ENCODE measurements at regions not wholly inside any gene's neighbourhood (a gene's known extent, or its start where the extent isn't known, plus 50 kb on each side); places are given as distances from the start of the nearest gene placed in this dataset.

- no peak overlapping the region for H3K4me3 ChIP-seq (ENCODE audit: control insufficient read depth in 2 of 3, extremely low read depth in 1 of 3, insufficient read depth in 2 of 3, low read depth in 1 of 3, low read length in 3 of 3)
- no peaks in the 10 kb centered on the region for H3K9me1 ChIP-seq (ENCODE audit: control insufficient read depth, extremely low read depth, insufficient read depth, low read length)
- H3K9me3 ChIP-seq (ENCODE audit: control insufficient read depth, low read depth, low read length): no peaks in the 10 kb centered on the region
- no peak overlapping the region for H3K27ac ChIP-seq (ENCODE audit: control insufficient read depth, insufficient read depth, low read length)
- H3K36me3 ChIP-seq (ENCODE audit: control insufficient read depth in 2 of 2, extremely low read depth in 1 of 2, insufficient read depth in 2 of 2, low read length in 2 of 2): no peaks in the 10 kb centered on the region
- no peaks in the 10 kb centered on the region for H4K20me1 ChIP-seq (ENCODE audit: control insufficient read depth, extremely low read depth, insufficient read depth, low read length)
- H3K79me2 ChIP-seq (ENCODE audit: control insufficient read depth, insufficient read depth, low read length): no peaks in the 10 kb centered on the region
- dilution Hi-C loops (cut with MboI; ENCODE audit: extremely low pct_ligation_motif_present, low sequenced_read_pairs): no loop called here
- H3K4me2 ChIP-seq (ENCODE audit: control insufficient read depth, extremely low read depth, insufficient read depth, low read depth, low read length): no peak overlapping the region
- H3K27me3 ChIP-seq (ENCODE audit: control insufficient read depth, extremely low read depth, insufficient read depth, low read length): no peaks in the 10 kb centered on the region
- no peak for FAIRE-seq
- H3K9ac ChIP-seq (ENCODE audit: control insufficient read depth, extremely low read depth, insufficient read depth, low read length): no peak overlapping the region
- H2AFZ ChIP-seq (ENCODE audit: control insufficient read depth, low read length): no peak overlapping the region
- DNase-seq (ENCODE audit: low read depth, low spot score): no peak
- H3K4me1 ChIP-seq (ENCODE audit: control insufficient read depth, extremely low read depth, insufficient read depth, low read length): no peaks in the 10 kb centered on the region
- TF ChIP-seq CTCF (optimal IDR thresholded peaks at IDR 0.05 in 1 of 3, IDR thresholded peaks at IDR 0.05 in 1 of 3, conservative IDR thresholded peaks at IDR 0.05 in 1 of 3; ENCODE audit: extremely low read depth in 1 of 3, insufficient read depth in 2 of 3, low read length in 3 of 3) (no peak), EZH2 (IDR thresholded peaks at IDR 0.05; ENCODE audit: low read length) (no peak)
Measured at GRCh38 chr6:165008971-165009370, 300.4 kb downstream of the C6orf118 start.

- no peak overlapping the region for H3K27ac ChIP-seq (ENCODE audit: control insufficient read depth, insufficient read depth, low read length)
- H3K9me3 ChIP-seq (ENCODE audit: control insufficient read depth, low read depth, low read length): peaks cover 2% of the 10 kb centered on the region
- FAIRE-seq (no peak), DNase-seq (ENCODE audit: low read depth, low spot score) (no peak)
- no peak overlapping the region for H3K4me2 ChIP-seq (ENCODE audit: control insufficient read depth, extremely low read depth, insufficient read depth, low read depth, low read length)
- H3K4me3 ChIP-seq (ENCODE audit: control insufficient read depth in 2 of 3, extremely low read depth in 1 of 3, insufficient read depth in 2 of 3, low read depth in 1 of 3, low read length in 3 of 3): no peak overlapping the region
- no peaks in the 10 kb centered on the region for H3K9me1 ChIP-seq (ENCODE audit: control insufficient read depth, extremely low read depth, insufficient read depth, low read length)
- no peak overlapping the region for H2AFZ ChIP-seq (ENCODE audit: control insufficient read depth, low read length)
- H4K20me1 ChIP-seq (ENCODE audit: control insufficient read depth, extremely low read depth, insufficient read depth, low read length): no peaks in the 10 kb centered on the region
- H3K27me3 ChIP-seq (ENCODE audit: control insufficient read depth, extremely low read depth, insufficient read depth, low read length): no peaks in the 10 kb centered on the region
- TF ChIP-seq EZH2 (IDR thresholded peaks at IDR 0.05; ENCODE audit: low read length) (no peak), CTCF (optimal IDR thresholded peaks at IDR 0.05 in 1 of 3, IDR thresholded peaks at IDR 0.05 in 1 of 3, conservative IDR thresholded peaks at IDR 0.05 in 1 of 3; ENCODE audit: extremely low read depth in 1 of 3, insufficient read depth in 2 of 3, low read length in 3 of 3) (no peak)
- H3K9ac ChIP-seq (ENCODE audit: control insufficient read depth, extremely low read depth, insufficient read depth, low read length): no peak overlapping the region
- H3K36me3 ChIP-seq (ENCODE audit: control insufficient read depth in 2 of 2, extremely low read depth in 1 of 2, insufficient read depth in 2 of 2, low read length in 2 of 2): no peaks in the 10 kb centered on the region
- dilution Hi-C loops (cut with MboI; ENCODE audit: extremely low pct_ligation_motif_present, low sequenced_read_pairs): no loop called here
- H3K4me1 ChIP-seq (ENCODE audit: control insufficient read depth, extremely low read depth, insufficient read depth, low read length): no peaks in the 10 kb centered on the region
- H3K79me2 ChIP-seq (ENCODE audit: control insufficient read depth, insufficient read depth, low read length): no peaks in the 10 kb centered on the region
Measured at GRCh38 chr6:165002866-165003265, 306.5 kb downstream of the C6orf118 start.

Measured in keratinocyte (primary cell).